Esophagus mucosa (tissue), 1 donor: ENCODE measurements at regions not wholly inside any gene's neighbourhood (a gene's known extent, or its start where the extent isn't known, plus 50 kb on each side); places are given as distances from the start of the nearest gene placed in this dataset.
"Not testable (repeated sequence)": the region's sequence is repeated elsewhere in the genome, so short reads cannot be mapped to it uniquely, and the experiment has no call there.

Experiments
- ATAC-seq: fragments of 200-7000 bp; cut with Tn5 transposase; one replicate; pipeline ENCODE4 v1.9.1; 2020
- donor health status: DM: yes; HTN: yes; CAD: no.

GRCh38 chr1:221598122-221598521, 143.8 kb downstream of the DUSP10 start:
- ATAC-seq: no peak

- ATAC-seq: no peak
These were observed 140.7 kb downstream of the DUSP10 start for GRCh38 chr1:221601166-221601565.

- no peak for ATAC-seq
These were observed 139.1 kb downstream of the DUSP10 start for GRCh38 chr1:221602830-221603229.

- not testable (repeated sequence) for ATAC-seq
These were observed 137.5 kb downstream of the DUSP10 start for GRCh38 chr1:221604390-221604789.

GRCh38 chr1:221604948-221605347, 136.9 kb downstream of the DUSP10 start:
- ATAC-seq: peak; percentile 61

DNA sequence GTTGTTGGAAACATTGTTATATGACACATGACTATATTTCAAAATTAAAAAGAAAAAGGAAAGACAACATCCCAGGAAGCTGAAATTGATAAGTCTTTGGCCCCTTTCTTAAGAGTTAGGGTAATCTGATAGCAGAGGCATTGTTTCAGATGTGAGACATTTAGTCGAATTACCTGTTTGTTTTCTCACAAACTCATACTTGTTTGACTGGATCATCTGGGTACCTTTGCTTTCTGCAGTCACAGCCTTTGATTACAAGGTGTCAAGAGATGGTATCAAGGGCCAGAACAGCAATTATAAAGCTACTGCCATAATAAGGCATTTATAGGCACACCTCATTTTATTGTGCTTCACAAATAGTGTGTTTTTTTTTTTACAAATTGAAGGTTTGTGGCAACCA, 136.3 kb downstream of the DUSP10 start:
- peak; percentile 63 for ATAC-seq

GRCh38 chr1:221606256-221606655, 135.6 kb downstream of the DUSP10 start:
- no peak for ATAC-seq

DNA sequence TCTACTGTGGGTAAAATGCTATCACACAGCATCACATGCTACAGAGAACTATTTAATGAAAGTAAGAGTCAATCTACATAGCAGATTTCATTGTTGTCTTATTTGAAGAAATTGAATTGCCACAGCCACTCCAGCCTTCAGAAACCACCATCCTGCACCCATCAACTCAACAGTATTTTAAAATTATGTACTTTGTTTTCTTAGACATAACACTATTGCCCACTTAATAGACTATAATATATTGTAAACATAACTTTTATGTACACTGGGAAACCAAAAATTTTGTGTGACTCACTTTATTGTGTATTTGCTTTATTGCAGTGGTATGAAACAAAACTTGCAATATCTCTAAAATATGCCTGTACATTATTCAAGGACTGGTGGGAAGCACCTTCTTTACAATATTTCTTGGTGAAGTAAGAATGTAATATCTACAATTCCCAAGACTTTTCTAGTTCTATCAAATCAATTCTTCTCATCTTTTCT, 133.0 kb downstream of the DUSP10 start:
- ATAC-seq: no peak

DNA sequence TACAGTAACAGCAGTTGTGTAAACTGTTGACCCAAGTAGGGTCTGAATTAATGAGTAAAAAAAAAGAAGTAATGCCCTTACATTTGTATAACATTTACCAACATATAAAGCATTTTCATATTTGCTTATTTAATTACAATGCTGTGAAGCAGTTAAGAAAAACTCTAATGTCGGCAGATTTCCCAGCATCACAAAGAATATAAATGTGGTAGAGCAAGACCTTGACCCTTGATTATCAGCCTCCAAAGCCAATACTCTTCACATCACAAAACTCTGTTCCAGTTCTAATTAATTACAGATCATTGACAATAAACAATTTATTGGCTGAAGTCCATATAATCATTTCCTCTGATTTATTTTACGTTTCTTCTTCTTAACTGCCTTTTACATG, 130.2 kb downstream of the DUSP10 start:
- ATAC-seq: no peak

DNA sequence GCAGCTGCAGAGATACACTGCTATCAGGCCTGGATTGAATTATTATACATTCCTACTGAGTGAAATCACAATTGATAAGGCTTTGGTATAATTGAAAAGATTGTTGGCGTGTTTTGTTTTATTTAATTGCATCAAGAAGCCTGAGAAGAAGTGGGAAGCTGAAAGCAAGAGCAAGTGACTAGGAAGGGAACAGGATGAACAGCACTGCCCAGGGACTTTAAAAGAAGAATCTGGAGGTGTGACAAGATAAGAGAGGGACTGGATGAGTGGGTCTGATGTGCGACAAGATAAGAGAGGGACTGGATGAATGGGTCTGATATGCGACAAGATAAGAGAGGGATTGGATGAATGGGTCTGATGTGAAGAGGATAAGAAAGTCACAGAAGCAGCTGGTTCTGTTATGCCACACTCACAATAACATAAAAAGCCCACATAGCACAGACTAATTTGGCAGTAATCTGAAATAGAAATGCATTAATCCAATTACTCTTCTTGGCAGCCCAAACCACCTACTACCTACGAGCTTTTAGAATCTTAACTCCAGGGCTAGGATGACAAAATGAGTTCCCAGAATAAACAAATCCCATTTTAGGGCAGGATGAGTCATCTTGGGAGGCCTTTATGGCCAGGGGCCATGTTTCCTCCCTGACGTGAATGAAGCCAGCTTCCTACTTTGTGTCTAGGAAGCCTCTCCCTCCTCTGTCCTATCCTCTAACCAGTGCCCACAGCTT, 129.7 kb downstream of the DUSP10 start:
- peak; percentile 63 for ATAC-seq

DNA sequence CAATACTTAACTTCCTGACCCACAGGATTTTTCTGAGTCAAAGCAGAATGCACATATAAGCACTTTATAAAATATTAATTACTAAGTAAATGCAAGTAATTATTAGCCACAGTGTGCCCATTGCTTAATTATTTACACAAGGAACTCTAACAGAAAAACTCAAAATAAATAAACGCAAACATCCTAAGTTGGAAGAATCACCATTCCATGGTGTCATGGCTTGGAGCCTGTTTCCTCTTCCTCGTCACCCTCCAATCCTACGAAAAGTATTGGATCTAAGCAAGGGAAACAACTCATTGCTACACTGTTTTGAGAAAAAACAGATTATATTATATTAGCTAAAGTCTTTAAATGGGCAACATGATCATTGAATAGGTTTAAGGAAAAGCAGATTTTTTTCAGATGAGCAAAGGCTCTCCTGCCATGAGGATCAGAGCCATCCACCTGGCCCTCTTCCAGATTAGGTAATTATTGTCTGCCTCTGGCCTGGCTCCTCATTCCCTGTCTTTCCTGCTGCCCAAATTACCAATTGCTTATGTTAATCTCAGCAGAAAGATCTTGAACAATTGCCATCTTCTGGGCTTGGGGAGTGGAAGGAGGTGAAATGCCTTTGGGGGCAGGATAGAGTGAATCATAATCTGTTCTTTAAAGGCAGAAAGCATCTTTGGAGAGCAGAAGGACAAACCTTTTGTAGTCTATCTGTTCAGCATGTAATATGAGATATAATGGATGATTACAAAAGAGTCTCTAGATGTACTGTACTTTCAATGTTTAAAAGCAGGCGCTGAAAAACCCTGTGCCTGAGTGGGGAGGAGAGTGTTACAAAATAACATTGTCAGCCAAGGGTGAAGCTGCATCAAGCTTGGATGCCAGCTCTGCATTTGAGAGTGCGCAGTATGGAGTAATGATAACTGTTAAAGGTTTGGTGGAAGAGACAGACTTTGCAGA, 121.2 kb downstream of the DUSP10 start:
- ATAC-seq: no peak

DNA sequence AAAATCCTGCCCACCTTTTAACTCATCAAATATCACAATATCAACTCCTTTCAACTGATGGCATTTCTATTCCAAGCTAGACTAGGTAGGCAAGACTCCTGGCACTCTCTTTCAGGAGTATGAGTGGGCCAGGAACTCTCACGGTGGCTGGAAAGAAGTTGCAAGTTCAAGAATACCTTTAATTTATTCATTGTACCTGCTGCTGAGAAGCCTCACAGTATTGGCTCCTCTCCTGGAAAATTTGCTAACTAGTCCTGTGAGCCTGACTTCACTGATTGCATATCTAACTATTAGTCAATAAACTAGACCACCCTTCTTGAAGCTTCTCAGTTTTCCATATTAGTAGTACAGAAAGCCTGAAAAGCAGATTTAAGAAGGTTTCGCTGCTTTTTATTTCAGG, 120.2 kb downstream of the DUSP10 start:
- ATAC-seq: no peak

DNA sequence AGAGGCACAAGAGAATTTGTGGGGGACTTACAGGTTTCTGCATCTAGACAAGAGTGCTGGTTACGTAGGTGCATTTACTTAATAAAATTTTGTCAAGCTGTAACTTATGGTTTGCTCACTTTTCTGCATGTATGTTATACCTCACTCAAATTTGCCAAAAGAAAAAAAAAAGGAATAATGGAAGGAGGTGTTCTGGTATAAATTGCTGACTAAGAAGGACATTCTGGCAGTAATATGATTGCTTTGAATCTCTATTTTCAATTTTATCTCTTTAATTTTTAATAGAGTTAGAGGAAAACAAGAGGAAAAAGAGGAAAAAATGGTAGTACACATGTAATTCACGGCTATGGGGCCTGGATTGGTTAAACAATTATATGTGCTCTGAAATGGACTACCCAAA, 119.5 kb downstream of the DUSP10 start:
- ATAC-seq: no peak

- ATAC-seq: no peak
These were observed 116.9 kb downstream of the DUSP10 start for GRCh38 chr1:221625026-221625425.

DNA sequence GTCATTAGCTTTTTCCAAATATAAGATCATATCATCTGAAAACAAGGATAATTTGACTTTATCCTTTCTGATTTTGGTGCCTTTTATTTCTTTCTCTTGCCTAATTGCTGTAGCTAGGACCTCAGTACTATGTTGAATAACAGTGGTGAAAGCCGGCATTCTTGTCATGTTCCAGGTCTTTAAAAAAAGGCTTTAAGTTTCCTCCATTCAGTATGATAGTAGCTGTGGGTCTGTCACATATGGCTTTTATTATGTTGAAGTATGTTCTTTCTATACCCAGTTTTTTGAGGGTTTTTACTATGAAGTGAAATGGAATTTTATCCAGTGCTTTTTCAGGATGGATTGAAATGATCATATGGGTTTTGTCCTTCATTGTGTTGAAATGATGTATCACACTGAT, 115.8 kb downstream of the DUSP10 start:
- ATAC-seq: no peak

- no peak for ATAC-seq
These were observed 111.7 kb downstream of the DUSP10 start for GRCh38 chr1:221630236-221630635.

DNA sequence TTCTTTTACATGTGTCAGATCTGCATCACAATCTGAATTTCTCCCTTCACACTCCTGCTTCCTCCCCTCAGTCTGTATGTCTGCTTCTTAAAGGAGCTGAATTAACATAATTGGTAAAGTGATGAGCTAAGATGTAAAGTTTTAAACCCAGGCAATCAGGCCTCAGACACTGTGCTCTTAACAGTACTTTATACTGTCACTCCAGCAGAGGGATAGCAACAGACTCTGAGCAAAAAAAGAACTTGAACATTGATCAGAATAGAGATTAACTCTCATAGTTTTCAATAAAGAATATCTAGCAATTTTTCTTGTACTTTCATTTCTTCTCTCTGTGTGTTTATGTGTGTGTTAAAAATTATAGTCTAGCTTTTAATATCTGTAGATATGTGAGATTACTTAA, 110.3 kb downstream of the DUSP10 start:
- ATAC-seq: no peak

GRCh38 chr1:221632072-221632471, 109.8 kb downstream of the DUSP10 start:
- no peak for ATAC-seq

- no peak for ATAC-seq
These were observed 108.0 kb downstream of the DUSP10 start for GRCh38 chr1:221633841-221634409.

DNA sequence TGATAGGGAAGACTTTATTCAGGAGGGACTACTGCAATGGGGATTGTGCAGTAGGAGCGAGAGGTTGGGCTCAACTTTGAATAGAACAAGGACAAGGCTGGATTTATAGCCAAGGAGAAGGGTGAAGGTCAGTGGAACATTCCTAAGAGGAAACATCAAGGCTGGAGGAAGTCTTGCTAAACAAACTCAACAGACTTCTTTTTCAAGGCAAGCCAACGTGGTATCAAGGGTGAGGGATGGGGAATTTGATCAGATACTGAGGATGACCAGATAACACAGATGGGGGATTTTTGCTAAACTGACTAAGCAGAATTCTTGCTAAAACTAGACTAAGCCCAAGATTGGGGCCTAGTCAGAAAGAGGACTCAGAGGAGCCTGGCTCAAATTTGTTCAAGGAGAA, 107.3 kb downstream of the DUSP10 start:
- no peak for ATAC-seq

DNA sequence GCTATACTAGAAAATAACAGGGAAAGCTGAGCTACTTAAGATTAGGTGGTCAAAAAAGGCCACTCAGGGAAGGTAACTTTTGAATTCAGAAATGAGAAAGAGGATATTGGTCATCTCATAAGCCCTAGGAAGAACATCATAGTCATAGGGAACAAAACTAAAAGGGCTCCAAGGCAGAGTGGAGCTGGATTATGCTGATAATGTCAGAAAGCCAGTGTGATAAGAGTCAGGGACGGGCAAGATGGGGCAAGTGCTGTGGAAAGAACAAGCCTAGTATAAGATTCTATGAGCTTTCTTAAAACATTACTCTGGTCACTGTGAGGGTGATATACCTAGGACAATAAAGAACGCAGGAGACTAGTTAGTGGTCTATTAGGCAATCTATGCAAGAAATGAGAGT, 106.6 kb downstream of the DUSP10 start:
- no peak for ATAC-seq

GRCh38 chr1:221636096-221636495, 105.8 kb downstream of the DUSP10 start:
- no peak for ATAC-seq

DNA sequence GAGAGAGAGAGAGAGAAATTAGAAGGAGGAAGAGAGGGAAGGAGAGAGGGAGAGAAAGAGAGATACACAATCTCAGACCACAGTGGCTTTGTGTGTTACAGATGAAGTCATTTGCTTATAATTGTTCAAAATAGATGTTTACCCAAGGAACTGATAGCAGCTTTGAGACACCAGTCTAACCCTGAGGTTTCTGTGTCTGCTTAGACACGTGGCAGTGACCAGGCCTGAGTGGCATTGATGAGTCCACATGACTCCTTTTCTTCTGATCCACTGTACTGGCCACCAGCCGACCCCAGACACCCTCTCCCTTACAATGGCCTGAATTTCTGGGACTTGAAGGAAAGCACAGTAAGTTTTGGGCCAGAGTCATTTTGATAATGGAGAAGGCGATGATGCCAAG, 104.9 kb downstream of the DUSP10 start:
- ATAC-seq: no peak
